Panc1 (cell line): ENCODE measurements at regions not wholly inside any gene's neighbourhood (a gene's known extent, or its start where the extent isn't known, plus 50 kb on each side); places are given as distances from the start of the nearest gene placed in this dataset.

Experiments
- ATAC-seq: fragments of 200-7000 bp; cut with Tn5 transposase; 2 replicates; pipeline ENCODE4 v1.9.1; 2020; ENCODE audit warnings: mild to moderate bottlenecking, moderate library complexity
- BruUV-seq: library from RNA; stranded (reverse); fragments of 400-500 nt; replicated peaks from 2 replicates; lab custom pipeline; 2021; lab: Mats Ljungman, UMichigan
- CTCF ChIA-PET: fragments of 300-600 bp; sonication (Branson Sonifier 250); formaldehyde crosslinking; loops from one replicate; lab custom pipeline; 2022; ENCODE audit warnings: antibody characterized with exemption; lab: Charles Lee
- POLR2A ChIA-PET: fragments of 300-600 bp; sonication (Branson Sonifier 250); formaldehyde crosslinking; loops from one replicate; lab custom pipeline; 2022; ENCODE audit warnings: antibody characterized with exemption; lab: Charles Lee
- DNase-seq: peaks from one replicate; pipeline ENCODE4 v3.0.0-alpha.2; 2010; ENCODE audit warnings: low read depth, low spot score
- H3K27ac ChIP-seq: 2 replicates; pipeline ENCODE4 v1.5.1; 2011; ENCODE audit warnings: mild to moderate bottlenecking, low read length, inconsistent platforms
- H3K27me3 ChIP-seq: fragments of 200-500 bp; sonication (Bioruptor generic); 2 replicates; pipeline ENCODE4 v1.6.0; 2014; ENCODE audit warnings: low read length, inconsistent platforms; ENCODE audit not compliant: control insufficient read depth, insufficient read depth
- H3K36me3 ChIP-seq: fragments of 200-500 bp; sonication (Bioruptor generic); 2 replicates; pipeline ENCODE4 v1.5.1; 2014; ENCODE audit warnings: inconsistent platforms, mild to moderate bottlenecking, low read length, moderate library complexity; ENCODE audit not compliant: control insufficient read depth, insufficient read depth
- H3K4me1 ChIP-seq: 2 replicates; pipeline ENCODE4 v1.5.1; 2011; ENCODE audit warnings: inconsistent platforms, mild to moderate bottlenecking, low read length, moderate library complexity; ENCODE audit not compliant: control insufficient read depth, insufficient read depth
- H3K4me3 ChIP-seq, 2 experiments: 2 replicates each; pipeline ENCODE4 v1.5.1; 2011 to 2012; ENCODE audit warnings: low read depth in 2 of 2, low read length in 2 of 2, mild to moderate bottlenecking in 2 of 2, inconsistent platforms in 1 of 2, moderate library complexity in 1 of 2
- H3K9me3 ChIP-seq: fragments of 200-500 bp; sonication (Bioruptor generic); 2 replicates; pipeline ENCODE4 v1.5.1; 2014; ENCODE audit warnings: low read depth, mild to moderate bottlenecking, inconsistent platforms, low read length, moderate library complexity; ENCODE audit not compliant: control insufficient read depth, insufficient read depth
- POLR2AphosphoS5 ChIP-seq: IDR thresholded peaks from 2 replicates; pipeline ENCODE4 v1.6.1; 2012; ENCODE audit warnings: mild to moderate bottlenecking, low read depth, low read length, moderate library complexity
- SIN3A ChIP-seq: IDR thresholded peaks from 2 replicates; pipeline ENCODE4 v1.6.1; 2012; ENCODE audit warnings: low read depth, mild to moderate bottlenecking, low read length, moderate library complexity, borderline replicate concordance; ENCODE audit not compliant: insufficient read depth
- TCF7L2 ChIP-seq: IDR thresholded peaks from 2 replicates; pipeline ENCODE4 v1.6.1; 2011; ENCODE audit warnings: mild to moderate bottlenecking, low read depth, low read length, inconsistent platforms
- in situ Hi-C: cut with HindIII; loops from 2 replicates; pipeline ENCODE4 v1.10.0; 2016; ENCODE audit warnings: low sequenced_read_pairs, low pct_unique_long_range_greater_than_20kb
- intact Hi-C: fragments of 100-400 bp; cut with micrococcal nuclease; formaldehyde crosslinking; loops from one replicate; pipeline ENCODE4 v1.10.0; 2022; ENCODE audit not compliant: unreplicated experiment
- TF ChIP-seq, protein P1 (sequence below): fragments of 450-650 bp; IDR thresholded peaks from 2 replicates; pipeline ENCODE4 v1.5.1; 2017; ENCODE audit warnings: mild to moderate bottlenecking
- TF ChIP-seq, protein P2 (sequence below), 2 experiments: IDR thresholded peaks; 2 replicates each; pipeline ENCODE4 v1.6.1; 2011 to 2012; ENCODE audit warnings: low read depth in 2 of 2, control low read depth in 1 of 2, low read length in 1 of 2, mild to moderate bottlenecking in 1 of 2, moderate library complexity in 1 of 2; ENCODE audit not compliant: insufficient read depth in 1 of 2

DNA sequence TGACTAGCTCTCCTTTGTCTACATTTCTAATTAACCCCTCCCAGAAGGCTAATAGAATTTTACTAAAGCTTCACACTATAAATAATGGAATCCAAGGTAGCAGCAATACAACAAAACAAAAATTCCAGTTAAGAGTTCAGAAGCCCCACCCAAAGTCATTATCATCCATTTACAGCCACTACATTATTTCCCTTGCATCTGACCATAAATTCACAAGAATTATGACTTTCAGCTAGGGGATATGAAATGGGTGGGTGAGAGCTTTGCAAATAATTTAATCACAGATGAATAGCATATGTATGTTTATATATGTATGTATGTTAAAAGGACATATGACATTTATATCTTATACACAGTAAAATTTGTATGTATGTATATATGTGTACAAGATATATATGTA is 65.3 kb upstream of the PTGDR start:
- Histone ChIP-seq H3K4me3 (no peak overlapping the region), H3K27ac (no peak overlapping the region), H3K4me1 (no peaks in the 10 kb centered on the region), H3K9me3 (no peaks in the 10 kb centered on the region), H3K36me3 (no peaks in the 10 kb centered on the region), H3K27me3 (no peaks in the 10 kb centered on the region)
- intact Hi-C loops (no loop called here), in situ Hi-C loops (no loop called here)
- ATAC-seq: no peak
- BruUV-seq: no TSS peak
- TF ChIP-seq, protein P1, sequence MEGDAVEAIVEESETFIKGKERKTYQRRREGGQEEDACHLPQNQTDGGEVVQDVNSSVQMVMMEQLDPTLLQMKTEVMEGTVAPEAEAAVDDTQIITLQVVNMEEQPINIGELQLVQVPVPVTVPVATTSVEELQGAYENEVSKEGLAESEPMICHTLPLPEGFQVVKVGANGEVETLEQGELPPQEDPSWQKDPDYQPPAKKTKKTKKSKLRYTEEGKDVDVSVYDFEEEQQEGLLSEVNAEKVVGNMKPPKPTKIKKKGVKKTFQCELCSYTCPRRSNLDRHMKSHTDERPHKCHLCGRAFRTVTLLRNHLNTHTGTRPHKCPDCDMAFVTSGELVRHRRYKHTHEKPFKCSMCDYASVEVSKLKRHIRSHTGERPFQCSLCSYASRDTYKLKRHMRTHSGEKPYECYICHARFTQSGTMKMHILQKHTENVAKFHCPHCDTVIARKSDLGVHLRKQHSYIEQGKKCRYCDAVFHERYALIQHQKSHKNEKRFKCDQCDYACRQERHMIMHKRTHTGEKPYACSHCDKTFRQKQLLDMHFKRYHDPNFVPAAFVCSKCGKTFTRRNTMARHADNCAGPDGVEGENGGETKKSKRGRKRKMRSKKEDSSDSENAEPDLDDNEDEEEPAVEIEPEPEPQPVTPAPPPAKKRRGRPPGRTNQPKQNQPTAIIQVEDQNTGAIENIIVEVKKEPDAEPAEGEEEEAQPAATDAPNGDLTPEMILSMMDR: no peak
- TF ChIP-seq POLR2AphosphoS5 (no peak), TCF7L2 (no peak), SIN3A (no peak)
- TF ChIP-seq, protein P2, sequence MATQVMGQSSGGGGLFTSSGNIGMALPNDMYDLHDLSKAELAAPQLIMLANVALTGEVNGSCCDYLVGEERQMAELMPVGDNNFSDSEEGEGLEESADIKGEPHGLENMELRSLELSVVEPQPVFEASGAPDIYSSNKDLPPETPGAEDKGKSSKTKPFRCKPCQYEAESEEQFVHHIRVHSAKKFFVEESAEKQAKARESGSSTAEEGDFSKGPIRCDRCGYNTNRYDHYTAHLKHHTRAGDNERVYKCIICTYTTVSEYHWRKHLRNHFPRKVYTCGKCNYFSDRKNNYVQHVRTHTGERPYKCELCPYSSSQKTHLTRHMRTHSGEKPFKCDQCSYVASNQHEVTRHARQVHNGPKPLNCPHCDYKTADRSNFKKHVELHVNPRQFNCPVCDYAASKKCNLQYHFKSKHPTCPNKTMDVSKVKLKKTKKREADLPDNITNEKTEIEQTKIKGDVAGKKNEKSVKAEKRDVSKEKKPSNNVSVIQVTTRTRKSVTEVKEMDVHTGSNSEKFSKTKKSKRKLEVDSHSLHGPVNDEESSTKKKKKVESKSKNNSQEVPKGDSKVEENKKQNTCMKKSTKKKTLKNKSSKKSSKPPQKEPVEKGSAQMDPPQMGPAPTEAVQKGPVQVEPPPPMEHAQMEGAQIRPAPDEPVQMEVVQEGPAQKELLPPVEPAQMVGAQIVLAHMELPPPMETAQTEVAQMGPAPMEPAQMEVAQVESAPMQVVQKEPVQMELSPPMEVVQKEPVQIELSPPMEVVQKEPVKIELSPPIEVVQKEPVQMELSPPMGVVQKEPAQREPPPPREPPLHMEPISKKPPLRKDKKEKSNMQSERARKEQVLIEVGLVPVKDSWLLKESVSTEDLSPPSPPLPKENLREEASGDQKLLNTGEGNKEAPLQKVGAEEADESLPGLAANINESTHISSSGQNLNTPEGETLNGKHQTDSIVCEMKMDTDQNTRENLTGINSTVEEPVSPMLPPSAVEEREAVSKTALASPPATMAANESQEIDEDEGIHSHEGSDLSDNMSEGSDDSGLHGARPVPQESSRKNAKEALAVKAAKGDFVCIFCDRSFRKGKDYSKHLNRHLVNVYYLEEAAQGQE (IDR thresholded peaks at IDR 0.05; ENCODE audit: insufficient read depth in 1 of 2, low read depth in 2 of 2, low read length in 1 of 2): no peak
- DNase-seq: no peak
- CTCF ChIA-PET: no interaction called here
- POLR2A ChIA-PET: no interaction called here

DNA sequence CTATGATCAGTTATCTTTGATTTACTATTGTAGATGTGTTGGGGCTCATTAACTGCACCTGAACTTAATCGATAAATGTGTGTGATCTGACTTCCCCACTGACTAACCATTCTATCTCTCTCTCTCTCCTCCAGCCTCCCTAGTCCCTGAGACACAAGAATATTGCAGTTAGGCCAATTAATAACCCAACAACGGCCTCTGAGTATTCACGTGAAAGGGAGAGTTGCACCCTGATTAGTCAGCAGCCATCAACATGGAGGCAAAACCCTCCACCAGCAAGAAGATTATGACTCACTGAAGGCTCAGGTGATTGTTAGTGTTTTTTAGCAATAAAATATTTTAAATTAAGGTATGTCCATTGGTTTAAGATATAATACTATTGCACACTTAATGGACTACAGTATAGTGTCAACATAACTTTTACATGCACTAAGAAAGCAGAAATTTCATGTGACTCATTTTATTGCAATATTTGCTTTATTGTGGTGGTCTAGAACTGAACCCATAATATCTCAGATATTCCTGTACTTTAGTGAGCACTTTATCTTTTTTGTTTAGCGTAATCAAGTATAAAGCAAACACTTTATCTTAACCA is 77.1 kb upstream of the PTGDR start:
- in situ Hi-C loops (no loop called here), intact Hi-C loops (no loop called here)
- TF ChIP-seq, protein P2 (IDR thresholded peaks at IDR 0.05; ENCODE audit: insufficient read depth in 1 of 2, low read depth in 2 of 2, low read length in 1 of 2): no peak
- no peaks in the 10 kb centered on the region for H3K36me3 ChIP-seq
- DNase-seq (no peak), ATAC-seq (no peak)
- no peaks in the 10 kb centered on the region for H3K4me1 ChIP-seq
- ChIA-PET POLR2A (no interaction called here), CTCF (no interaction called here)
- no peak overlapping the region for H3K27ac ChIP-seq
- no peak overlapping the region for H3K4me3 ChIP-seq
- H3K27me3 ChIP-seq: peaks cover 2% of the 10 kb centered on the region
- no peaks in the 10 kb centered on the region for H3K9me3 ChIP-seq
- no TSS peak for BruUV-seq
